ENCODE measurements at regions not wholly inside any gene's neighbourhood (a gene's known extent, or its start where the extent isn't known, plus 50 kb on each side); places are given as distances from the start of the nearest gene placed in this dataset.

GRCh38 chr3:74546426-74546825 lies 68.0 kb downstream of the CNTN3 start:
- TF ChIP-seq ESRRA (CRISPR knock-in tag; IDR thresholded peaks at IDR 0.05; ENCODE audit: borderline replicate concordance) (no peak), SP1 (CRISPR knock-in tag; conservative IDR thresholded peaks at IDR 0.05) (no peak)
